ENCODE measurements at regions not wholly inside any gene's neighbourhood (a gene's known extent, or its start where the extent isn't known, plus 50 kb on each side); places are given as distances from the start of the nearest gene placed in this dataset.
"Not testable (repeated sequence)": the region's sequence is repeated elsewhere in the genome, so short reads cannot be mapped to it uniquely, and the experiment has no call there.

GRCh38 chr15:84360902-84361301, 125.3 kb downstream of the GOLGA6L4 start:
- not testable (repeated sequence) for TF ChIP-seq POLR2AphosphoS5 (IDR thresholded peaks at IDR 0.05; ENCODE audit: low read depth, low read length); CTCF (IDR thresholded peaks at IDR 0.05); SIN3A (IDR thresholded peaks at IDR 0.05; ENCODE audit: borderline replicate concordance, insufficient read depth, low read depth, low read length); REST (IDR thresholded peaks at IDR 0.05; ENCODE audit: insufficient read depth in 1 of 2, low read depth in 2 of 2, low read length in 1 of 2); TCF7L2 (IDR thresholded peaks at IDR 0.05; ENCODE audit: low read depth, low read length)
